ENCODE measurements at regions not wholly inside any gene's neighbourhood (a gene's known extent, or its start where the extent isn't known, plus 50 kb on each side); places are given as distances from the start of the nearest gene placed in this dataset.

DNA sequence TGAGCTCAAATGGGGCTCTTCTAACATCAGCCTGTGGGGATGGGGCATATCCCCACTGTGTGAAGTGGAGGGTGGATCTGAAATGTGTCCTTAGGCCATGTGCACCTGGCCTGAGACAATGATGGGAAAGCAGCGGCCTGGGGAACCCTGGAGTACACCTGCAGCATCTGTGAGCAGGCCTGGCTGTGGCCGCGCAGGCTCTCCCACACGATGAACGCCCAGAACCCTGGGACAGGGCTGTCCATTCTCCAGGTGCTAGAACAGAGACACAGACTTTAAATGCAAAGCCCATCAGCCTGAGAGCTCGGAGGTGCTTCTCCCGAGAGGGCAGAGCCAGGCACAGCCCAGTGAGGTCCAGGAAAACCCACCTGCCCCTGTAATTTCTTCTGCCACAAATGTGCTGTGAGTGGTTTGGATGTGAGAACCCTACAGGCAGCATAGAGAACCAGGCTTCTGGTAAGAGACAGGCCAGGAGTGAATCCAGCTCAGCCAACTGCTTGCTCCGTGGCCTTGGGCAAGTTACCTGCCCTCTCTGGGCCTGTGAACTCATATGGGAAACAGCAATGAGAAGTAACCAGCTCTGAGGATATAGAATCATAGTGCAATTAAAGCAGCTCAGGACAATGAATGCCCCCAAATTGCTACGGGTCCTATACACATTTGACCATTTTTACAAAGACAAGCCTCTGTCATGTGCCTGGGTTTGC lies 167.9 kb downstream of the SHANK2 start:
- DNase-seq, result peak in 1 of 10 donors; percentile 52
- intact Hi-C loops (cut with DNase I), result no loop called here

DNA sequence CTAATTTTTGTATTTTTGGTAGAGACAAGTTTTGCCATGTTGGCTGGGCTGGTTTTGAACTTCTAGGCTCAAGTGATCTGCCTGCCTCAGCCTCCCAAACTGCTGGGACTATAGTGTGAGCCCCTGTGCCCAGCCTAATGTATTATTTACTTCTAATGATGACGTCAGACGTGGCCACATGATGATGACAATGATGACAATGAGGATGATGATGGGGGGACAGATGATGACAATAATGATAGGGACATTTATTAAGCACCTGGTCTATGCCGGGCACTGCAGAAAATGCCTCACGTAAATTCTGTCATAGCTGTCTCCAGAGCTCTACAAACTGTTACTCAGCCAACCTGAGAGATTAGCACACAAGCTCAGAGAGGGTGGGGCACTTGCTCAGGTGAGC lies 169.3 kb downstream of the SHANK2 start:
- intact Hi-C loops (cut with DNase I), result no loop called here
- DNase-seq, result peak in 1 of 10 donors; percentile 5

DNA sequence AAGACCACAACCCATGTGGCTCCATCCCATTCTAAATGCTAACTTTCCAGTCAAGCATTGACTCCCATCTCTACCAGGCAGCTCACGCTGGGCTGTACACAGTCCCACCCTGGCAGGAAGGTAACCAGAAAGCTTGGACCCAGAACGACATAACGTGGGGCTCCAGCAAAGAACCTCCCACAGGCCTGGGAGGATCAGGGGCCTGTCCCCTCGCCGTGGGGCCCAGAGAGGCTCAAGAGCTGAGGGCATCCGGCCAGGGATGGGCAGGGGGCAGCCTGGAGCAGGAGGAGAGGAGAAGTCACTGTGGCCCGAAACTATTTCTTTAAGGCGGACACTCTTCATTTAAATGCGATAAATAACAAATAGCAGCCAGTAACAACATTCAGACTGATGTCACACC lies 169.9 kb downstream of the SHANK2 start:
- peak in 1 of 10 donors; percentile 57 for DNase-seq
- intact Hi-C loops (cut with DNase I), result no loop called here

DNA sequence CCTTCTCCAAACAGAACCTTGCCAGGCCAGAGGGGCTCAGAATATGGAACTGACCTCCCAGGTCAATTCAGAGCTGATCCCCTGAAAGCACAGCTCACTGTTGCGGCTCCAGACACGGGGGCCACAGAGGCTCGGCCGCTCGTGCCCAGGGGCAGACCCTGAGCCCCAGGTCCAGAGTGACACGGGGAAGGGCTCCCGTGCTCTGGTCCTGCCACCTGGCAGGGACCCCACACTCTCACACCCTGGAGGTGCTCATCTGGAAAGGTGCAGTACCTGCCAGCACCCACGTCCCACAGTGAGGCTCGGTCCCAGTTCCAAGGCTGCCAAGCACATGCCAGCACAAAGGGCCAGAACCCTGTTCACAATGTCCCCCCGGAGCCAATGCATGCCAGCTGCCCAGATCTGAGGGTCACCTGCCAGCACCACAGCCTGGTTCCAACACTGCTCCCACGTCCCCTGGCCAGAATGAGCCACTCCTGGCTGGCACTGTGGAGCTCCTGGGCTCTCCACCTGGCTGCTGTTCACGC lies 170.6 kb downstream of the SHANK2 start:
- peak in 3 of 10 donors; percentile 52 to 76 (median 68) for DNase-seq
- intact Hi-C loops (cut with DNase I), result no loop called here

DNA sequence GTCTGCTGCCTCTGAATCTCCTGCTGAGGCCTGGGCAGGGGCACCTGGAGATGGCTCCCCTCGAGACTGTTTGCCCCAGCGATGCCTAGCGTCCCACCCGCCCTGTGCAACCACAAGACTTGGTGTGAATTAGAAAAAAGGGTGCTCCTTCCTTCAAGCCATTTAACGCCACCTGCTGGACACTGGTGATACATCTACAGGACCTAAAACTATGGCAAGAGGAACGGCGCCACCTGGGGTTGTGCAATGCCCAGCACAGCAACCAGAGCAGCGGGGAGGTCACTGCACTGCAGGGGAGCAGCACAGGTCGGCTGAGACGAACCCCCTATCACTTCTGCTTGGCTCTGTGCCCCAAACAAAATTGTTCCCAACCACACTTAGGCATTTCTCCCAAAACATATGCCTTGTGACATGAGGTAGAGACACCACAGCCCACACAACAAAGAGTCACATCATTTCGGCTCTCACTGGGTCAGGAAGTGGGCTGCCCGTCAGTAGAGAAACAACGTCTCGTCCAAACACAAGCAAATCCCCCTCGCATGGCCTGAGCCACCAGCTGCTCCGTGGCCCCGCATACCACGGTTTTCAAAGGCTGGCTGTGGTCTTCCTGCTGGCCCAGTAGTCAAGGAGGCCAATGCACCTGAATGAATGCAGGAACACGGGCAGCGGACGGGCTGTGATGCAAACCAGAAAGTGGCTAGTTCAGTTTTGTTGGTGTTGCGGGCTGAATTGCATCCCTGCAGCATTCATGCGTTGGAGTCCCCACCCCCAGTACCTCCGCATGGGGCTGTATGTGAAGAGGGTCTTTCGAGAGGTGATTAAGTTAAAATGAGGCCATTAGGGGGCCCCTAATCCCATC lies 171.9 kb downstream of the SHANK2 start:
- peak; percentile 55 to 95 (median 85) for DNase-seq
- intact Hi-C loops (cut with DNase I), result no loop called here

DNA sequence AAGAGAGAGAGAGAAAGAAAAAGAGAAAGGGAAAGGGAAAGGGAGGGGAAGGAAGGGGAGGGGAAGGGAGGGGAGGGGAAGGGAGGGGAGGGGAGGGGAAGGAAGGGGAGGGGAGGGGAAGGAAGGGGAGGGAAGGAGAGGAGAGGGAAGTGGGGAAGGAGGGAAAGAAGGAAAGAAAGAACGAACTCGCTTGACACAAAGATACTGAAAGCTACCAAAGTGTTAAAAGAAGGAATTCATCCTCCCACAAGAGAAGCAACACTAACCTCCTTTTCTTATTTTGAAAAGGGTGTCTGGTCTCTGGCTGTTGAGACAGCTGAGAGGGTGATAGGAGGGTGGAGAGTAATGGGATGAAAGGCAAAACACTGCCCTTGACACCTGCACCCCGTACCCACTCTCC lies 172.6 kb downstream of the SHANK2 start:
- intact Hi-C loops (cut with DNase I), result no loop called here
- no peak for DNase-seq

DNA sequence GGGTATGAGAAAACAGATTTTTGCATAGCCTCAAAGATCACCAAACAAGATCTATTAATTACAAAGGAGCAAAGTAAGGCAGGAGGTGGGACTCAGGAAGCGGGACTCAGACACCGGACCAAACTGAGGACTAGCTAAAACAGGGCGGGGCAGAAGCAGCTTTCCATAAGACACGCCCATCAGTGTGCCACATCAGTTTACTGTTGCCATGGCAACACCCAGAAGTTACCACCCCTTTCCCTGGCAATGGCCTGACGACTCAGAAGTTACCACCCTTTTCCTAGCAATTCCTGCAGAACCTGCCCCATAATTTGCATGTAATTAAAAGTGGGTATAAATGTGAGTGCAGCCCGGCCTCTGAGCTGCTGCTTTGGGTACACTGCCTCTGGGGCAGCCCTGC lies 173.9 kb downstream of the SHANK2 start:
- DNase-seq, result no peak
- intact Hi-C loops (cut with DNase I), result no loop called here

DNA sequence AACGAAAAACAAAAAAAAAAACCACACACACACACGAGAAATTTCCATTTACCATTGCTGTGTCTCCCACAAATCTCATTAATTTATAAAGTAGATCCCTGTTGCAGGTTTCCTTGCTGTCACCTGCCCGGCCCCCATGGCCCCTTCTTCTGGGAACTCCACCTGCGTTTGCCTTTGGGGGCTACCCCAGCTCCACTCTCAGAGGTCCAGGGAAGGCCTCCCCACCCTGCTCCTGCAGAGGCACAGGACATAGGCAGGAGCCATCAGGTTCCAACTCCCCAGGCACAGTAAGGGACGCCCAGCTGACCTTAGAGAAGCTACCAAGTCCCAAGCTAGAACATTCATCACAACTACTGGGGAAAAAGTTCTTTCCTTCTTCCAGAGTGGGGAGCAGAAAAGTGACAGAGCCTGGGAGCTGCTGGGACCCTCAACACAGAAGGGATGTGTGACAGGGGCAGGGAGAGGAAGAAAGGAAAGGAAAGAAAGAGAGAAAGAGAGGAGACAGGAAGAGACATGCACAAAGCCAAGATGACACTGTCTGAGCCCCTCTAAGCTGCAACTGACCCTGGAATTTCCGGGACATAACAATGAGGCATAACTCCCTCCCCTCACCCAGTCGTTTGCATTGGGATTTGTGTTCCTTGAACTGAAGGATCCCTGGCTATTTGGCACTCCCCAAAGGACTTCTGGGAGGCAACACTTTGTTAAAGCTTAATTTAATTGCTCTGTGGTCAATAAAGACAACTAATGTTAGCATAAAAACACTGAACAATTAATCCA lies 175.7 kb downstream of the SHANK2 start:
- peak in 2 of 10 donors; percentile 43 to 65 for DNase-seq
- intact Hi-C loops (cut with DNase I), result no loop called here

DNA sequence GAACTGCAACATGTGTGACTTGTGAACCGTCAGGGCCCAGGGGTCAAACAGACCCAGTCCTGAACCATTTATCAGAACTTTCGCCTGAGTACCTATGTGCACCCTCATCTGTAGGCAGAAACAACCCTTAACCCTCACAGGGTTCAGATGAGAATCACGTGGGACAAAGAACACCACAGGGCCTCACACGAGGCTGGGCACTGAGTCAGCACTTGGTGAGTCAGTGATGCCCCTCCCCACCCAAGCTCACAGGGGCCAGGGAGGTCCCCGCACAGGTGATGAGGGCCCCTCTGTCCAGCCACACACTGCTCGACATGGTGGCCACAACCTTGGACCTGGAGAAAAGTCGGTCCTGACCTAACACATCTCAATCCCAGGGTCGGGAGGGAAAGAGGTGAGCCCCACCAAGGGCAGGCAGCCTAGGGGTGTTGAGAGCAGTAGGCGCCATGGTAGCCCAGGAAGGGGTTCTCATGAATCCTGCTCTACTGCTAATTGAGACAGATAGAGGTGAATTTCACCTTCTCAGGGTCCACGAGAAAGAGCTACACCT lies 176.4 kb downstream of the SHANK2 start:
- intact Hi-C loops (cut with DNase I), result no loop called here
- DNase-seq, result peak in 1 of 10 donors; percentile 34

DNA sequence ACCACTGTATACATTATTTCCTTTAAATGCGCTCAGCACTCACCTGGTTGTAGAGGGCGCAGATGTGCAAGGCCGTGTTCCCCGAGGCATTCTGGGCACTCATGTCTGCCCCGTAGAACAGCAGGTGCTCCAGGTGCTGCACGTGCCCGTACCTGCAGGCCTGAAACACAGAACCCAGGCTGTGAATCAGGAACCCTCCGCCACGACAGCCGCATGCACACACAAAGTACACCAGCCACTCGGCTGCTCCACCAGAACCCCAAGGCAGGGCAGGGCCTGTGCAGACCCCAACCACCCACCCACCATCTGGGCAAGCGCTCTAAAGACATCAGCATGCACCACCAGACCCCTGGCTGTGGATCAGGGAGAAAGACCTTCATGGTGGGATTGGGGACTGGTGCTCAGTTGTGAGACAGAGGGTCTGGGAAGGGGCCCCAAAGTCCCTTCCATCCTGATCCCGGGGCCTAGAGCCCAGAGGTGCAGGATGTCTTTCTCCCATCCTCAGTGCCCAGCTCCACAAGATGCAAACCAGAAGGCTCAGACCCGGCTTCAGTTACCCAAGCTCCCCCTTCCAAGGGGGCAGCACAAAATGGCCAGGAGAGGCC lies 177.2 kb downstream of the SHANK2 start:
- DNase-seq, result peak in 1 of 10 donors; percentile 56
- intact Hi-C loops (cut with DNase I), result no loop called here

DNA sequence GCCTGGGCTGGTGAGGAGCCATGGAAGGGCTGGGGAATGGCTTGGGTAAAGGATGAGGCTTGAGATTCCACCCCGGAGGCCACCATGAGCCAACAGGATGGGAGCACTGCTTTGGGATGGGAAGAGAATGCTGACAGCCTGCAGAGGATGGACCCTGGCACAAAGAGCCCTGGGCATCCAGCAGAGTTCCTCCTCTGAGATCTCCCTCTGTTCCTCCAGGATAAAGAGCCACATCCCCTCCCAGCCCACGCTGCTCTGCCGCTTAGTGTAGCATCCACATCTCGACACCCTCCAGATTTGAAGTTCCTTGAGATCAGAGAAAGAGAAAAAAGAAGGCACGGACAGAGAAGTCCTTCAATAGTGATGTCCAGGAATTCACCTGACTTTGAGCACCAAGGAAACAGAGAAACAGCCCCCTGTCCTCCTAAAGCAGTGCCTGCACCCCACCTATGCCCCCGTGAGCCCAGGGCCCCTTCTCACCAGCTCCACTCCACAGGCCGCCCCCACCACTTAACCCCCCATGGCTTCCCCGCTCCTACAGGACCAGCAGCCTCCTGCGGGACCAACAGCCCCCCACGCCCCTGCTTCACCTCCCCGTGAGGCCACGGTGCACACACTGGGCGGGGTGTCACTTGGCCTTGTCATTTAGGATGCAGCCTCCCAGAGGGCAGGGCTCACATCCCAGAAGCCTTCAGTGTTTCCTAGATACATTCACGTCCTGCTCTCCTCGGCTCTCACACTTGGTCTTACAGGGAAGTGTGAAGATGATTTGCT lies 180.5 kb downstream of the SHANK2 start:
- intact Hi-C loops (cut with DNase I), result no loop called here
- peak in 2 of 10 donors; percentile 47 to 65 for DNase-seq

DNA sequence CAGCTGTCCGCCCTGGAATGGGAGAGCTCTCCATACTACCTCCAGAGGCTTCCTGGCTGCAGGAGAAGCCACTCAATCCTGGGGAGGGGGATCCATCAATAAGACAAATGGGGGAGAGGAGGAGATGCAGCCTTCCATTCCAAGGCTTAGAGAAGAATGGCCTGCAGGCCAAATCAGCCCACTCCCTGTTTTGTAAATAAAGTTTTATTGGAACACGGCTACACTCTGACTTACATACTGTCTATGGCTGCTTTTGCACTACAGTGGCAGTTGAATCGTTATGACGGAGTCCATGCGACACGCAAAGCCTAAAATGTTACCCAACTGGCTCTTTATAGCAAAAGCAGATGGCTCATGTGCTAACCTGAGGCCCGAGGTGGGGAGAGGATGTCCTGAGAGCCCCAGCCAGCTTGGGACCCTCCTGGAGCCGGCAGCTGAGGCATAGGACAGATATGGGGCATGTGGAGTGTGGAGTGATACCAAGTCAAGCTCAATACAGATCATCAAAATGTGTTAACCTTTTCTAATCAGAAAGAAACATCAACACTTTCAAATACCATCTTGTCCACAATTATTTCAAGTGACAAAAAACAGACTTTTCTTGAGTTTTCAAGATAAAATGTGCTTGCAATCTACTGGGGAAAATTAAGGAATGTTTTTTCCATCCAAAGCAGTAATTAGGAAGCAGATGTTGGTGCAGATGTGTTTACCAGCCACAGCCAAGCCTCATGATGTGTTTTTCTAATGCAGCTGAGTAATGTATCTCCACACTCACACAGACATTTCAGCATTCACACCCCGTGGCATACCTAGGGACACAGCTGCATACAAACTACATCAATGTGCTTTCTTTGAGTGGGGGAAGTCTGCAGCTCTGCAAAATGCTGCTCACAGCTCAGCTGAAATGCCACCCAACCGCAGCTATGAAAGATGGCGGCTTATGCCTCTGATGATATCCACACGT lies 181.6 kb downstream of the SHANK2 start:
- peak in 1 of 10 donors; percentile 55 for DNase-seq
- intact Hi-C loops (cut with DNase I), result no loop called here

DNA sequence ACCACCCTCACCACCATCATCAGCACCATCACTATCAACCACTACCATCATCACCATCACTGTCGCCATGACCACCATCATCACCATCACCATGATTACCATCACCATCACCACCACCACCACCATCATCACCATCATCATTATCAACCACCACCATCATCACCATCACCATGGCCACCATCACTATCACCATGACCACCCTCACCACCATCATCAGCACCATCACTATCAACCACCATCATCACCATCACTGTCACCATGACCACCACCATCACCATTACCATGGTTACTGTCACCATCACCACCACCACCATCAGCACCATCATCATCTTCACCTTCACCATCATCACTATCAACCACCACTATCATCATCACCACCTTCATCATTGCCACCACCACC lies 183.4 kb downstream of the SHANK2 start:
- DNase-seq, result peak in 1 of 10 donors; percentile 4
- intact Hi-C loops (cut with DNase I), result no loop called here

DNA sequence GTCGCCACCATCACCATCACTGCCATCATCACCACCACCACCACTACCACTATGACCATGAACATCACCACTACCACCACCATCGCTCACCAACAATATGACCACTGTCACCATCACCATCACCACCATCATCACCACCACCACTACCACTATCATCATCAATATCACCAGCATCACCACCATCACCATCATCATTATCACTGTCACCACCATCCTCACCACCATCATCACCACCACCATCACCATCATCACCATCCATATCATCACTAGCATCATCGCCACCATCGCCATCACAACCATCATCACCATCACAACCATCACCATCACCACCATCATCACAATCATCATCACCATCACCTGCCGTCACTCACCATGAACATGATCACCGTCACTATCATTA lies 184.6 kb downstream of the SHANK2 start:
- peak in 1 of 10 donors; percentile 25 for DNase-seq
- intact Hi-C loops (cut with DNase I), result no loop called here

DNA sequence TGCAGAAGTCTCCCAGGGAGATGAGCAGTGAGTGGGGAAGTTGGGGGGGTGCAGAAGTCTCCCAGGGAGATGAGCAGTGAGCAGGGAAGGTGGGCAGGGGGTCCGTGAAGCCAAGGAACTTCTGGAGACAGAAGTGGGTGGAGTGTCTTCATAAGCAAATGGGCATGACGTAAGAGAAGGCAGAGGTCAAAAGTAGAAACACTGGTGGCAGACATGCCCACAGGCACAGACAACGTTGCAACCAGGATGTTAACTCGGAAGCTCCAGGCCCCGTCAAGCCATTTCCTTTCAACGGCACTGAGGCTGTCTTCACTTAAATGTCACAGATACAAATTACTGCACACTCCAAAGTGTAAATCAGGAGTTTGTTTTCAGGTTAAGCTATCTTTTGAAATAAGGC lies 186.1 kb downstream of the SHANK2 start:
- intact Hi-C loops (cut with DNase I), result no loop called here
- DNase-seq, result peak in 1 of 10 donors; percentile 29

DNA sequence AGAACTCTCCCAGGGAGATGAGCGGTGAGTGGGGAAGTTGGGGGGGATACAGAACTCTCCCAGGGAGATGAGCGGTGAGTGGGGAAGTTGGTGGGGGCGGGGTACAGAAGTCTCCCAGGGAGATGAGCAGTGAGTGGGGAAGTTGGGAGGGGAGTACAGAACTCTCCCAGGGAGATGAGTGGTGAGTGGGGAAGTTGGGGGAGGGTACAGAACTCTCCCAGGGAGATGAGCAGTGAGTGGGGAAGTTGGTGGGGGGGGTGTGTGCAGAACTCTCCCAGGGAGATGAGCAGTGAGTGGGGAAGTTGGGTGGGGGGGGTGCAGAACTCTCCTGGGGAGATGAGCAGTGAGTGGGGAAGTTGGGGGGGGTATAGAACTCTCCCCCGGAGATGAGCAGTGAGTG lies 186.5 kb downstream of the SHANK2 start:
- intact Hi-C loops (cut with DNase I), result no loop called here
- DNase-seq, result peak in 1 of 10 donors; percentile 10

DNA sequence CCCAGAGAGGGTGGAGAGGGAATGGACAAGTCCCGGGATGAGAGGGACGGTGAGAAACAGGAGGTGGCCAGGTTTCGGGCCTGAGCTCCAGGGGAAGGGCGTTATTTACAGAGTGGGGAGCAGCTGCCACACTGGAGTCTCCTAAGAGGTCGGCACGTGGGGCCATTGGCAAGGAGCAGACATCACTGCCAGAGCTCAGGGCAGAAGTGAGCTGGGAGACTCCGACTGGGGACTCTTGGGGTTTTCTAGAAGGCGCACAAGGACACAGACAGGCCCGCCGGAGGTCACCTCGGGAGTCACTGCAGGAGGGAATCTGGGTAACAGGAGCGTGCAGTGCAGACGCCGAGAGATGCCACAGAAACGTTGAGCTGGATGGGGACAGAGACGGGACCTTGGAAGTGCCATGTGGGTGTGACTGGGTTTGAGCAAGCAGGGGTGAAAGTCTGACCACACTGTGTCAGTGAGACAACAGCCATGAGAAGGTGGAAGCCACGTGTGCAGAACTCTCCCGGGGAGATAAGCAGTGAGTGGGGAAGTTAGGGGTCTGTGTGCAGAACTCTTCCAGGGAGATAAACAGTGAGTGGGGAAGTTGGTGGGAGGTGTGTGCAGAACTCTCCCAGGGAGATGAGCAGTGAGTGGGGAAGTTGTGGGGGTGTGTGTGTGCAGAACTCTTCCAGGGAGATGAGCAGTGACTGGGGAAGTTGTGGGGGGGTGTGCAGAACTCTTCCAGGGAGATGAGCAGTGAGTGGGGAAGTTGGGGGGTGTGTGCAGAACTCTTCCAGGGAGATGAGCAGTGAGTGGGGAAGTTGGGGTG lies 187.5 kb downstream of the SHANK2 start:
- intact Hi-C loops (cut with DNase I), result no loop called here
- DNase-seq, result peak in 2 of 10 donors; percentile 49 to 56
